ENCODE measurements at regions not wholly inside any gene's neighbourhood (a gene's known extent, or its start where the extent isn't known, plus 50 kb on each side); places are given as distances from the start of the nearest gene placed in this dataset.

- H2BK120ac ChIP-seq (ENCODE audit: low read depth, low read length) = no peak overlapping the region
- no TSS peak for BruUV-seq (replicated peaks)
- no peaks in the 10 kb centered on the region for H3K27me3 ChIP-seq (ENCODE audit: control insufficient read depth, insufficient read depth, low read length)
- H4K91ac ChIP-seq (ENCODE audit: insufficient read depth, low read depth, low read length) = no peak overlapping the region
- no peaks in the 10 kb centered on the region for H3K79me1 ChIP-seq (ENCODE audit: low read depth in 1 of 2, low read length in 2 of 2)
- H3K4me1 ChIP-seq (ENCODE audit: control insufficient read depth, insufficient read depth, low read length) = no peaks in the 10 kb centered on the region
- no peak overlapping the region for H3K9ac ChIP-seq (ENCODE audit: low read depth, low read length)
- no peak overlapping the region for H2BK20ac ChIP-seq (ENCODE audit: low read depth, low read length)
- in situ Hi-C loops (cut with MboI; ENCODE audit: low sequenced_read_pairs) = no loop called here
- no peak overlapping the region for H2BK15ac ChIP-seq (ENCODE audit: low read depth, low read length)
- no peaks in the 10 kb centered on the region for H3K36me3 ChIP-seq (ENCODE audit: control insufficient read depth, insufficient read depth, low read length)
- H3K23ac ChIP-seq (ENCODE audit: low read depth, low read length) = no peak overlapping the region
- H3K4me2 ChIP-seq (ENCODE audit: low read depth, low read length) = no peak overlapping the region
- no CpG with 5 or more reads among the region's 1 CpG for WGBS, 2 experiments (ENCODE audit: extremely low coverage in 2 of 2, insufficient read length in 1 of 2)
- 0 out of 2 replicates have a peak, but pooled peaks cover 2% of the 10 kb centered on the region for H3K9me3 ChIP-seq (ENCODE audit: control insufficient read depth, insufficient read depth, low read length)
- dilution Hi-C loops (cut with HindIII; ENCODE audit: low sequenced_read_pairs, unreplicated experiment) = no loop called here
- intact Hi-C loops (cut with micrococcal nuclease) = no loop called here
- H4K8ac ChIP-seq (ENCODE audit: low read depth in 2 of 2, low read length in 2 of 2) = no peak overlapping the region
- H3K4me3 ChIP-seq (ENCODE audit: insufficient read depth, low read depth, low read length) = no peak overlapping the region
- CTCF ChIA-PET = no interaction called here
- H2AFZ ChIP-seq (replicated peaks; ENCODE audit: low read length, poor library complexity) = no peak overlapping the region
- ATAC-seq (ENCODE audit: low read depth) = no peak
- H2BK5ac ChIP-seq (ENCODE audit: low read depth, low read length, poor library complexity, severe bottlenecking) = no peak overlapping the region
- POLR2A ChIA-PET (ENCODE audit: unreplicated experiment) = no interaction called here
- no peaks in the 10 kb centered on the region for H4K20me1 ChIP-seq (ENCODE audit: insufficient read depth, low read length)
- no peak overlapping the region for H3K56ac ChIP-seq (ENCODE audit: extremely low read depth, insufficient read depth, low read length)
- H3K4ac ChIP-seq (ENCODE audit: low read depth, low read length) = no peak overlapping the region
- no peak for TF ChIP-seq RAD21 (IDR thresholded peaks at IDR 0.05; ENCODE audit: low read length)
- no peak for TF ChIP-seq RFX5 (IDR thresholded peaks at IDR 0.05; ENCODE audit: low read depth, low read length)
- no peak for TF ChIP-seq FOS (IDR thresholded peaks at IDR 0.05; ENCODE audit: low read depth, low read length)
- TF ChIP-seq, protein P1, sequence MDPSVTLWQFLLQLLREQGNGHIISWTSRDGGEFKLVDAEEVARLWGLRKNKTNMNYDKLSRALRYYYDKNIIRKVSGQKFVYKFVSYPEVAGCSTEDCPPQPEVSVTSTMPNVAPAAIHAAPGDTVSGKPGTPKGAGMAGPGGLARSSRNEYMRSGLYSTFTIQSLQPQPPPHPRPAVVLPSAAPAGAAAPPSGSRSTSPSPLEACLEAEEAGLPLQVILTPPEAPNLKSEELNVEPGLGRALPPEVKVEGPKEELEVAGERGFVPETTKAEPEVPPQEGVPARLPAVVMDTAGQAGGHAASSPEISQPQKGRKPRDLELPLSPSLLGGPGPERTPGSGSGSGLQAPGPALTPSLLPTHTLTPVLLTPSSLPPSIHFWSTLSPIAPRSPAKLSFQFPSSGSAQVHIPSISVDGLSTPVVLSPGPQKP (IDR thresholded peaks at IDR 0.05; ENCODE audit: borderline replicate concordance, low read depth, low read length) = no peak
- no peak for TF ChIP-seq BHLHE40 (IDR thresholded peaks at IDR 0.05; ENCODE audit: low read depth, low read length)
- no peak for TF ChIP-seq USF2 (IDR thresholded peaks at IDR 0.05; ENCODE audit: low read depth, low read length)
- TF ChIP-seq MAFK (IDR thresholded peaks at IDR 0.05; ENCODE audit: low read depth, low read length) = no peak
- TF ChIP-seq CEBPB (IDR thresholded peaks at IDR 0.05; ENCODE audit: low read depth, low read length) = no peak
- no peak for TF ChIP-seq RCOR1 (IDR thresholded peaks at IDR 0.05; ENCODE audit: insufficient replicate concordance, low read length)
- no peak for TF ChIP-seq POLR2A (IDR thresholded peaks at IDR 0.05; ENCODE audit: low read depth, low read length)
- no peak for TF ChIP-seq CHD1 (IDR thresholded peaks at IDR 0.05; ENCODE audit: low read depth, low read length)
- TF ChIP-seq MXI1 (IDR thresholded peaks at IDR 0.05; ENCODE audit: borderline replicate concordance, low read depth, low read length) = no peak
- no peak for TF ChIP-seq MAZ (IDR thresholded peaks at IDR 0.05; ENCODE audit: borderline replicate concordance, low read depth, low read length)
- TF ChIP-seq NFE2L2 (IDR thresholded peaks at IDR 0.05; ENCODE audit: low read depth, low read length) = no peak
- no peak overlapping the region for H3K27ac ChIP-seq (ENCODE audit: insufficient read depth, low read length)
- no peak overlapping the region for H2AK5ac ChIP-seq (ENCODE audit: low read depth, low read length)
- H4K5ac ChIP-seq (ENCODE audit: low read depth, low read length) = no peak overlapping the region
- H3K18ac ChIP-seq (ENCODE audit: low read depth, low read length) = no peak overlapping the region
- no peak overlapping the region for H2AK9ac ChIP-seq (replicated peaks; ENCODE audit: low read depth, low read length, poor library complexity)
- H3K9me1 ChIP-seq (ENCODE audit: insufficient read depth, low read length) = no peaks in the 10 kb centered on the region
- no peak overlapping the region for H3K14ac ChIP-seq (replicated peaks; ENCODE audit: low read depth, low read length)
- no peak for DNase-seq
Observed at GRCh38 chr5:162360373-162360931, 292.9 kb downstream of the GABRG2 start.

Measured in IMR-90 (cell line).